Neuronal stem cell (in vitro differentiated cells): ENCODE measurements at regions not wholly inside any gene's neighbourhood (a gene's known extent, or its start where the extent isn't known, plus 50 kb on each side); places are given as distances from the start of the nearest gene placed in this dataset.

Experiments
- DNase-seq: peaks from one replicate; pipeline ENCODE4 v3.0.0-alpha.2; 2013; ENCODE audit warnings: low spot score
- H2AFZ ChIP-seq: one replicate; pipeline ENCODE4 v1.6.1; 2013; ENCODE audit warnings: mild to moderate bottlenecking, low read length, inconsistent platforms
- H2AK5ac ChIP-seq: 2 replicates; pipeline ENCODE4 v1.6.1; 2013; ENCODE audit warnings: low read depth, mild to moderate bottlenecking, inconsistent platforms, low read length, moderate library complexity, mixed read lengths
- H2BK120ac ChIP-seq: 2 replicates; pipeline ENCODE4 v1.6.1; 2013; ENCODE audit warnings: low read depth, mild to moderate bottlenecking, inconsistent platforms, low read length, moderate library complexity, mixed read lengths
- H2BK12ac ChIP-seq: one replicate; pipeline ENCODE4 v1.6.1; 2013; ENCODE audit warnings: low read length, inconsistent platforms
- H2BK15ac ChIP-seq: 2 replicates; pipeline ENCODE4 v1.6.1; 2013; ENCODE audit warnings: mild to moderate bottlenecking, low read length, inconsistent platforms, mixed read lengths
- H2BK5ac ChIP-seq: one replicate; pipeline ENCODE4 v1.6.1; 2013; ENCODE audit warnings: inconsistent platforms, mild to moderate bottlenecking, low read length, moderate library complexity
- H3K14ac ChIP-seq: one replicate; pipeline ENCODE4 v1.6.1; 2013; ENCODE audit warnings: low read length, inconsistent platforms
- H3K18ac ChIP-seq: 2 replicates; pipeline ENCODE4 v1.6.1; 2013; ENCODE audit warnings: low read length, inconsistent platforms
- H3K23ac ChIP-seq: 2 replicates; pipeline ENCODE4 v1.6.1; 2013; ENCODE audit warnings: low read depth, mild to moderate bottlenecking, mixed read lengths, low read length, inconsistent platforms; ENCODE audit not compliant: poor library complexity
- H3K27ac ChIP-seq: replicated peaks from 3 replicates; pipeline ENCODE4 v1.5.1; 2013; ENCODE audit warnings: low read length, inconsistent platforms
- H3K27me3 ChIP-seq, 3 experiments: 2 replicates each; pipeline ENCODE4 v1.6.1; 2013; ENCODE audit warnings: low read length in 3 of 3, mild to moderate bottlenecking in 2 of 3, inconsistent platforms in 1 of 3, low read depth in 1 of 3, mixed read lengths in 1 of 3, moderate library complexity in 1 of 3; ENCODE audit not compliant: control insufficient read depth in 3 of 3, insufficient read depth in 3 of 3
- H3K36me3 ChIP-seq, 2 donors: replicated peaks in 1 of 2; 2 replicates each; pipeline ENCODE4 v1.6.1; 2013; ENCODE audit warnings: low read length in 2 of 2; ENCODE audit not compliant: control insufficient read depth in 2 of 2, insufficient read depth in 2 of 2
- H3K4ac ChIP-seq: 2 replicates; pipeline ENCODE4 v1.6.1; 2013; ENCODE audit warnings: inconsistent platforms, mild to moderate bottlenecking, low read length, moderate library complexity
- H3K4me1 ChIP-seq, 2 donors: 1 replicate in 1 of 2; 2 replicates in 1 of 2; pipeline ENCODE4 v1.6.1; 2013; ENCODE audit warnings: low read length in 2 of 2, low read depth in 1 of 2; ENCODE audit not compliant: control insufficient read depth in 2 of 2, insufficient read depth in 1 of 2
- H3K4me2 ChIP-seq: one replicate; pipeline ENCODE4 v1.6.1; 2013; ENCODE audit warnings: mild to moderate bottlenecking, low read length, inconsistent platforms; ENCODE audit not compliant: insufficient read depth, poor library complexity, severe bottlenecking
- H3K4me3 ChIP-seq, 2 donors: 2 replicates each; pipeline ENCODE4 v1.5.1; 2013; ENCODE audit warnings: low read length in 2 of 2, mild to moderate bottlenecking in 2 of 2, inconsistent platforms in 1 of 2, moderate library complexity in 1 of 2
- H3K79me1 ChIP-seq: one replicate; pipeline ENCODE4 v1.6.1; 2013; ENCODE audit warnings: low read depth, mild to moderate bottlenecking, inconsistent platforms, low read length, moderate library complexity
- H3K9ac ChIP-seq: one replicate; pipeline ENCODE4 v1.6.1; 2013; ENCODE audit warnings: mild to moderate bottlenecking, low read depth, low read length, inconsistent platforms; ENCODE audit not compliant: poor library complexity
- H3K9me3 ChIP-seq, 2 donors: replicated peaks in 1 of 2; 2 replicates each; pipeline versions ENCODE3 to v1.6.1; 2013; ENCODE audit warnings: low read length in 2 of 2, mild to moderate bottlenecking in 2 of 2, inconsistent platforms in 1 of 2, low read depth in 1 of 2, mixed read lengths in 1 of 2, moderate library complexity in 1 of 2; ENCODE audit not compliant: control insufficient read depth in 2 of 2, insufficient read depth in 1 of 2
- H4K8ac ChIP-seq: one replicate; pipeline ENCODE4 v1.6.1; 2013; ENCODE audit warnings: low read depth, mild to moderate bottlenecking, inconsistent platforms, low read length, moderate library complexity
- H4K91ac ChIP-seq: one replicate; pipeline ENCODE4 v1.6.1; 2013; ENCODE audit warnings: low read length, low read depth, mild to moderate bottlenecking, inconsistent platforms; ENCODE audit not compliant: poor library complexity
- WGBS, 2 donors: extraction: QIAGEN DNeasy Blood & Tissue Kit; methylation state at CpG; one replicate each; pipeline ENCODE4 v1.1.7; 2013; ENCODE audit warnings: missing lambda C conversion rate in 2 of 2, mixed read lengths in 1 of 2; ENCODE audit not compliant: insufficient read length in 2 of 2, insufficient replicate concordance in 1 of 2; ENCODE audit errors: extremely low coverage in 2 of 2; 5-methylcytosine and 5-hydroxymethylcytosine counted together

- no CpG with 5 or more reads among the region's 5 CpGs for WGBS, 2 donors
- no peak for DNase-seq
Measured at GRCh38 chr16:35687781-35688180, 2228.4 kb downstream of the TP53TG3F start.

GRCh38 chr16:35689764-35690163 lies 2230.4 kb downstream of the TP53TG3F start:
- peaks cover 0 to 30% of the 10 kb centered on the region in 2 donors for H3K9me3 ChIP-seq
- no peak overlapping the region for H4K8ac ChIP-seq
- no peak overlapping the region for H2BK5ac ChIP-seq
- no peak overlapping the region for H2AFZ ChIP-seq
- H3K4me3 ChIP-seq = no peak overlapping the region
- H3K36me3 ChIP-seq = no peaks in the 10 kb centered on the region
- H2AK5ac ChIP-seq = no peak overlapping the region
- H3K4ac ChIP-seq = no peak overlapping the region
- no peaks in the 10 kb centered on the region for H3K27me3 ChIP-seq
- no peaks in the 10 kb centered on the region for H3K79me1 ChIP-seq
- no peak overlapping the region for H2BK15ac ChIP-seq
- no peak overlapping the region for H2BK120ac ChIP-seq
- H3K9ac ChIP-seq = no peak overlapping the region
- H3K18ac ChIP-seq = no peak overlapping the region
- no peak overlapping the region for H4K91ac ChIP-seq
- H3K23ac ChIP-seq = no peak overlapping the region
- no peak overlapping the region for H3K27ac ChIP-seq
- no CpG with 5 or more reads among the region's 7 CpGs for WGBS, 2 donors
- no peak overlapping the region for H2BK12ac ChIP-seq
- no peaks in the 10 kb centered on the region for H3K4me1 ChIP-seq
- H3K4me2 ChIP-seq = no peak overlapping the region
- no peak for DNase-seq
- no peak overlapping the region for H3K14ac ChIP-seq

More at GRCh38 chr16:35687781-35688180, 2228.4 kb downstream of the TP53TG3F start:
- Histone ChIP-seq H2AFZ (no peak overlapping the region), H3K4ac (no peak overlapping the region), H2AK5ac (no peak overlapping the region), H2BK5ac (no peak overlapping the region), H3K36me3 (no peaks in the 10 kb centered on the region), H3K4me3 (no peak overlapping the region), H3K23ac (no peak overlapping the region), H3K14ac (no peak overlapping the region), H4K8ac (no peak overlapping the region), H3K4me1 (no peaks in the 10 kb centered on the region), H2BK15ac (no peak overlapping the region), H3K9ac (no peak overlapping the region), H3K18ac (no peak overlapping the region), H3K4me2 (no peak overlapping the region), H2BK12ac (no peak overlapping the region), H3K27me3 (no peaks in the 10 kb centered on the region), H2BK120ac (no peak overlapping the region), H4K91ac (no peak overlapping the region), H3K79me1 (no peaks in the 10 kb centered on the region), H3K27ac (no peak overlapping the region), H3K9me3 (peaks cover 0 to 32% of the 10 kb centered on the region in 2 donors)

- no peak overlapping the region for H3K23ac ChIP-seq
- H4K8ac ChIP-seq = no peak overlapping the region
- H2AFZ ChIP-seq = no peak overlapping the region
- H2BK5ac ChIP-seq = no peak overlapping the region
- no peak overlapping the region for H3K4me3 ChIP-seq
- H3K4me2 ChIP-seq = no peak overlapping the region
- H3K14ac ChIP-seq = no peak overlapping the region
- H3K27me3 ChIP-seq = no peaks in the 10 kb centered on the region
- WGBS, 2 donors = no CpG with 5 or more reads among the region's 8 CpGs
- no peaks in the 10 kb centered on the region for H3K4me1 ChIP-seq
- peaks cover 0 to 27% of the 10 kb centered on the region in 2 donors for H3K9me3 ChIP-seq
- H3K18ac ChIP-seq = no peak overlapping the region
- H3K9ac ChIP-seq = no peak overlapping the region
- no peak overlapping the region for H2BK120ac ChIP-seq
- no peak for DNase-seq
- no peak overlapping the region for H3K4ac ChIP-seq
- no peak overlapping the region for H2AK5ac ChIP-seq
- H3K36me3 ChIP-seq = no peaks in the 10 kb centered on the region
- no peak overlapping the region for H4K91ac ChIP-seq
- H2BK15ac ChIP-seq = no peak overlapping the region
- H2BK12ac ChIP-seq = no peak overlapping the region
- no peak overlapping the region for H3K27ac ChIP-seq
- H3K79me1 ChIP-seq = no peaks in the 10 kb centered on the region
Measured at GRCh38 chr16:35690413-35690812, 2231.0 kb downstream of the TP53TG3F start.

GRCh38 chr16:35691057-35691456 lies 2231.6 kb downstream of the TP53TG3F start:
- WGBS, 2 donors = no CpG with 5 or more reads among the region's 5 CpGs
- Histone ChIP-seq H2BK15ac (no peak overlapping the region), H4K91ac (no peak overlapping the region), H3K4me2 (no peak overlapping the region), H3K27me3 (no peaks in the 10 kb centered on the region), H3K79me1 (no peaks in the 10 kb centered on the region), H3K18ac (no peak overlapping the region), H2BK12ac (no peak overlapping the region), H3K14ac (no peak overlapping the region), H2AK5ac (no peak overlapping the region), H4K8ac (no peak overlapping the region), H3K9me3 (peaks cover 0 to 25% of the 10 kb centered on the region in 2 donors), H3K4me3 (no peak overlapping the region), H3K4me1 (no peaks in the 10 kb centered on the region), H2BK120ac (no peak overlapping the region), H3K27ac (no peak overlapping the region), H3K4ac (no peak overlapping the region), H2AFZ (no peak overlapping the region), H3K36me3 (no peaks in the 10 kb centered on the region), H3K9ac (no peak overlapping the region), H2BK5ac (no peak overlapping the region), H3K23ac (no peak overlapping the region)
- no peak for DNase-seq
